HFFc6 (cell line): ENCODE measurements at regions not wholly inside any gene's neighbourhood (a gene's known extent, or its start where the extent isn't known, plus 50 kb on each side); places are given as distances from the start of the nearest gene placed in this dataset.
A peak's percentile ranks its signal among the peaks of the same experiment; 100 is the strongest.

ENCODE experiments used
- DNase-seq: peaks from one replicate; pipeline ENCODE4 v3.0.0-alpha.2; 2018
- H3K27ac Mint-ChIP-seq: 2 replicates; pipeline ENCODE4 v1.8.0; 2020; ENCODE audit warnings: mild to moderate bottlenecking, mixed read lengths
- H3K27me3 Mint-ChIP-seq: 2 replicates; pipeline ENCODE4 v1.8.0; 2021; ENCODE audit warnings: mild to moderate bottlenecking, moderate library complexity, mixed read lengths; ENCODE audit not compliant: insufficient read depth
- H3K36me3 Mint-ChIP-seq: 2 replicates; pipeline ENCODE4 v1.8.0; 2021; ENCODE audit warnings: low read depth, mixed read lengths
- H3K4me1 Mint-ChIP-seq: 2 replicates; pipeline ENCODE4 v1.8.0; 2020; ENCODE audit warnings: low read depth, mixed read lengths
- H3K4me3 Mint-ChIP-seq: 2 replicates; pipeline ENCODE4 v1.8.0; 2020; ENCODE audit warnings: mild to moderate bottlenecking, moderate library complexity, mixed read lengths
- H3K9me3 Mint-ChIP-seq: 2 replicates; pipeline ENCODE4 v1.8.0; 2020; ENCODE audit warnings: mild to moderate bottlenecking, mixed read lengths
- TF ChIP-seq, protein P1 (sequence below): fragments of 200-600 bp; sonication (generic); IDR thresholded peaks from 2 replicates; pipeline ENCODE4 v1.5.0; 2021; ENCODE audit warnings: antibody characterized with exemption, mild to moderate bottlenecking

DNA sequence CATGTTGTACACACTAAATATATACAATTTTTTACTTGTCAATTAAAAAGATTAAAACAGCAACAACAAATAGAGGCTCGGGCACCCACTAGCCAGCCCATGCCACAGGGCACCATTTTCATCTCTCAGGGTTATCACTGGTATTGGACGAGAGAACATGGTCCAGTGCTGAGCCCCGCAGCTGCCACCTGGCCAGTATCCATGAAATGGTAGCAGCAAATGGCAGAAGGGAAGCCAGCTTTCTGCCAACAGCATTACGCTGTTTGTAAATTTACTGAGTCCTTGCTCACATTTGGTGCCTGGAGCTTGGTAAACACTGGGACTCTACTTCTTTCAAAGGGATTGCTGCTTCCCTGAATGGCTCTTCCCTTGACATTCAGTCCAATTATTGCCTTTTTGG, 87.9 kb upstream of the WASF3 start:
- H3K9me3 Mint-ChIP-seq, result no peaks in the 10 kb centered on the region
- H3K27me3 Mint-ChIP-seq, result peaks cover 7% of the 10 kb centered on the region
- TF ChIP-seq, protein P1, sequence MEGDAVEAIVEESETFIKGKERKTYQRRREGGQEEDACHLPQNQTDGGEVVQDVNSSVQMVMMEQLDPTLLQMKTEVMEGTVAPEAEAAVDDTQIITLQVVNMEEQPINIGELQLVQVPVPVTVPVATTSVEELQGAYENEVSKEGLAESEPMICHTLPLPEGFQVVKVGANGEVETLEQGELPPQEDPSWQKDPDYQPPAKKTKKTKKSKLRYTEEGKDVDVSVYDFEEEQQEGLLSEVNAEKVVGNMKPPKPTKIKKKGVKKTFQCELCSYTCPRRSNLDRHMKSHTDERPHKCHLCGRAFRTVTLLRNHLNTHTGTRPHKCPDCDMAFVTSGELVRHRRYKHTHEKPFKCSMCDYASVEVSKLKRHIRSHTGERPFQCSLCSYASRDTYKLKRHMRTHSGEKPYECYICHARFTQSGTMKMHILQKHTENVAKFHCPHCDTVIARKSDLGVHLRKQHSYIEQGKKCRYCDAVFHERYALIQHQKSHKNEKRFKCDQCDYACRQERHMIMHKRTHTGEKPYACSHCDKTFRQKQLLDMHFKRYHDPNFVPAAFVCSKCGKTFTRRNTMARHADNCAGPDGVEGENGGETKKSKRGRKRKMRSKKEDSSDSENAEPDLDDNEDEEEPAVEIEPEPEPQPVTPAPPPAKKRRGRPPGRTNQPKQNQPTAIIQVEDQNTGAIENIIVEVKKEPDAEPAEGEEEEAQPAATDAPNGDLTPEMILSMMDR, result no peak
- no peak overlapping the region for H3K4me3 Mint-ChIP-seq
- no peaks in the 10 kb centered on the region for H3K36me3 Mint-ChIP-seq
- DNase-seq, result no peak
- no peak overlapping the region for H3K27ac Mint-ChIP-seq
- peaks cover 23% of the 10 kb centered on the region for H3K4me1 Mint-ChIP-seq

DNA sequence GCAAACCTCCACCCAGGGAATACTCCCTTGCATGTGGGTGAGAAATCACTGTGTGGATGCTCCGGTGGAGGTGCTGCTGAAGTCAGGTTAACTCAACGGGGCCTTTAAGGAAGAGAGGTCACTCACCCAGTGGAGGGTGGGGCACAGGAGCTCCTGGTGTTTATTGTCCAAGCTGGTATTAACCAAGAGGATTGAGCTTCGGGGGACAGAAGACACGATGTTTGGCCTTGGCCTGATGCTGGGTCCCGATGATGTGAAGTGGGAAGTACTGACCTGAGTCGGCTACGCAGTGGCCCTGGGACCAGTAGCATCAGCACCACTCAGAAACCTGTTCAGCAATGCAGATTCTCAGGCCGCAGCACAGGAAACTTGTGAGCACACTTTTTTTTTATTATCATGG, 85.7 kb upstream of the WASF3 start:
- no peak for DNase-seq
- Mint-ChIP-seq H3K9me3 (no peaks in the 10 kb centered on the region), H3K4me1 (peaks cover 40% of the 10 kb centered on the region)

DNA sequence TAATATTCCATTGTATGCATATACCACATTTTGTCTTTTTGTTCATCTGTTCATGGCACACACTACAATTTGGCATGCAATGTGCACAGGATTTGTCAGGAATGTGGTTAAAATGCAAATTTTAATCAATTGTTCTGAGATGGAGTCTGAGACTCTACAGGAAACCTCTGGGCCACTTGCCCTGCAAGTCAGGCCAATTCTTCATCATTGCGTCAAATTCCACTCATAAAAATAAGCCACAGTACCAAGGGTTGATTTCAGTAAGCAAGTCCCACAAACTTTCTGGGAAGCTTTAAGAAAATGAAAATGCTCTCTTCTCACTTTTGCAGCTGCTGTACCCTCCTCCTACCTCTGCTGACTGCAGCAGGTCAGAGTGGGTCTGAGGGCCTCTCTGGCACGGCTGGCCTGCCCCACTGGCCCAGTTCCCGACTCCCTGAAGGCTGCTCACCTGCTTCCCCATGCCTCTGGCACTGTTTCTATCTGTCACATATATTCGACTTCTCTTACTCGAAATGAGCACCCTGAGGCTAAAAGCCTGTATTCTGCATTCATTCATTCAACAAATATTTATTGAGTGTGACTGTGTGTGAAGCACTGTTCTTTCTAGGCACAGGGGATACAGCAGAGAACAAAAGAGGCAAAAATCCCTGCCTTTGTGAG, 83.8 kb upstream of the WASF3 start:
- H3K9me3 Mint-ChIP-seq, result no peaks in the 10 kb centered on the region
- no peak for DNase-seq
- no peaks in the 10 kb centered on the region for H3K36me3 Mint-ChIP-seq
- H3K27me3 Mint-ChIP-seq, result peaks cover 1% of the 10 kb centered on the region; the same call in 1 of the 2 replicates
- H3K4me1 Mint-ChIP-seq, result peaks cover 41% of the 10 kb centered on the region
- no peak overlapping the region for H3K4me3 Mint-ChIP-seq
- H3K27ac Mint-ChIP-seq, result no peak overlapping the region
- TF ChIP-seq, protein P1, result no peak

More for the DNA sequence above, 85.7 kb upstream of the WASF3 start:
- H3K27ac Mint-ChIP-seq, result no peak overlapping the region
- H3K36me3 Mint-ChIP-seq, result no peaks in the 10 kb centered on the region
- TF ChIP-seq, protein P1, result no peak
- no peak overlapping the region for H3K4me3 Mint-ChIP-seq
- peaks cover 5% of the 10 kb centered on the region for H3K27me3 Mint-ChIP-seq

DNA sequence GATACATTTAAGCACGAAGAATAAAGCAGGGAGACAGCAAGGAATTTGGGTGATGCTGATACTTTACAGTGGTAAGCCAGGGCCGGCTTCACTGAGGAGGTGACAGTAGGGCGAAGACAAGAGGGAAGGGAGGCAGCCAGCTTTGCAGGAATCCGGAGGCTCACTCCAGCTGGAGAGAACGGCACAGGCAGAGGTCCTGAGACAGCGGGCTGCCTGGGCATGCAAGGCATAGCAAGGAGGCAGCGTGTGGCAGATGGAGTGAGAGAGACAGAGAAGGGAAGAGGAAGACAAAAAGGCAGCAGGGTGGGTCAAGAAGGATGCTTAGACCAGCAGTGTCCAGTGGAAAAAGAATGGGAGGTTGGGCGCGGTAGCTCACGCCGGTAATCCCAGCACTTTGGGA, 83.2 kb upstream of the WASF3 start:
- no peaks in the 10 kb centered on the region for H3K36me3 Mint-ChIP-seq

DNA sequence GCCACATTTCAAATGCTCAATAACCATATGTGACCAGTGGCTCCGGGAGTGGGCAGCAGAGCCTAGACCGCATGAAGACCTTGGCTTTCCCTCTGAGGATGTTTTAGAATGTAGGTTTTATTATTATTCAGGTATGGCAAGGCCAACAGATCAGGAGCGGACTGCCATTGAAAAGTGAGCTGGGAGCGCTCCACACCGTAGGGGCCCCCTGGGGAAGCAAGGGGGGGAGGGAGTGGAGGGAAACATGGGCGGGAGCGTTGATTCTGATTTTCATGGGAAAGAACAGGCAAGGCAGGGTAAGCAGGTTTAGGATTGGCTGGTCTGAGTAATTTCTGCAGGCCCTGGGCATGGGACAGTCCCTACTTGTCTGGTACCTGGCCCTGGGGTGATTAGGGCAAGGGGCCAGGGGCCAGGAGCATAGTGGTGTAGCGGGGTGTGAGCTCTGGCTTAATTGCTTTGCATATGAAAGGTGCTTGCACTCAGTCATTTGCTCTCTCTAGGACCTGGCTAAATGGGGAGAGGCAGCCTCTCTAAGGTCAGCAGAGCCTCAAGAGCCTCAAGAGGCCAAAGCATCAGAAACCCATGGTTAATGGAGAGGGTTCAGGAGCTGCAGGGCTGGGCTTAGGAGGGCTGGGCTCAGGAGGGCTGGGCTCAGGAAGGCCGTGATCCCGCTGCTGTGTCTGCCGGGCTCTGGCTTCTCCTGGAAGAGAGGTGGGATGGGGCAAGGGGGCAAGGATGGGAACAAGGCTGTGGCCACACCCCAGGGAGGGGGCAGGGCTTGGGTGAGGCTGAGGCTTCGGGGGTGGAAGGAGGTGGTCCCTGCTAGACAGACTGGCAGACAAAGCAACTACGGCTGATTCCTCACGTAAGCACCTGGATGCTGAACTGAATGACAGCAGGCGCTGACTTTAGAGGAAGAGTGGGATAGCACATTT, 82.0 kb upstream of the WASF3 start:
- Mint-ChIP-seq H3K36me3 (no peaks in the 10 kb centered on the region), H3K27ac (peak overlapping the region; percentile 93), H3K9me3 (no peaks in the 10 kb centered on the region), H3K4me1 (peaks cover 43% of the 10 kb centered on the region), H3K4me3 (peak overlapping the region; percentile 79), H3K27me3 (no peaks in the 10 kb centered on the region; the same call in 1 of the 2 replicates)
- no peak for DNase-seq
- TF ChIP-seq, protein P1, result no peak

More for the DNA sequence above, 83.2 kb upstream of the WASF3 start:
- TF ChIP-seq, protein P1, result no peak
- no peak for DNase-seq
- H3K9me3 Mint-ChIP-seq, result no peaks in the 10 kb centered on the region
- H3K27me3 Mint-ChIP-seq, result peaks cover 1% of the 10 kb centered on the region; the same call in 1 of the 2 replicates
- H3K27ac Mint-ChIP-seq, result no peak overlapping the region
- peaks cover 37% of the 10 kb centered on the region for H3K4me1 Mint-ChIP-seq
- H3K4me3 Mint-ChIP-seq, result no peak overlapping the region
